IMR-90 (cell line): ENCODE measurements at regions not wholly inside any gene's neighbourhood (a gene's known extent, or its start where the extent isn't known, plus 50 kb on each side); places are given as distances from the start of the nearest gene placed in this dataset.

Source experiments
- ATAC-seq: fragments of 200-7000 bp; cut with Tn5 transposase; 2 replicates; pipeline ENCODE4 v1.9.1; 2020; ENCODE audit warnings: low read depth, mild to moderate bottlenecking, moderate library complexity
- BruUV-seq: library from RNA; stranded (reverse); fragments of 400-500 nt; replicated peaks from 2 replicates; lab custom pipeline; 2021; lab: Mats Ljungman, UMichigan
- CTCF ChIA-PET: fragments of 300-600 bp; formaldehyde crosslinking; extraction: SDS; loops from one replicate; lab custom pipeline; 2021; ENCODE audit warnings: antibody characterized with exemption; lab: Yijun Ruan, JAX
- POLR2A ChIA-PET: fragments of 300-600 bp; sonication (Branson Sonifier 250); formaldehyde crosslinking; loops from one replicate; lab custom pipeline; 2022; ENCODE audit warnings: antibody characterized with exemption; ENCODE audit not compliant: unreplicated experiment; lab: Charles Lee
- DNase-seq: peaks from one replicate; pipeline ENCODE4 v3.0.0; 2013
- H2AFZ ChIP-seq: replicated peaks from 2 replicates; pipeline ENCODE3; 2013; ENCODE audit warnings: low read length, mild to moderate bottlenecking; ENCODE audit not compliant: poor library complexity
- H2AK5ac ChIP-seq: 2 replicates; pipeline ENCODE4 v1.6.1; 2013; ENCODE audit warnings: low read depth, low read length, inconsistent platforms
- H2AK9ac ChIP-seq: replicated peaks from 2 replicates; pipeline ENCODE3; 2013; ENCODE audit warnings: mild to moderate bottlenecking, low read depth, low read length, moderate library complexity; ENCODE audit not compliant: poor library complexity
- H2BK120ac ChIP-seq: 2 replicates; pipeline ENCODE4 v1.6.1; 2013; ENCODE audit warnings: low read depth, low read length, inconsistent platforms
- H2BK15ac ChIP-seq: 3 replicates; pipeline ENCODE4 v1.6.1; 2013; ENCODE audit warnings: low read depth, low read length, inconsistent platforms
- H2BK20ac ChIP-seq: 2 replicates; pipeline ENCODE4 v1.6.1; 2013; ENCODE audit warnings: low read depth, mild to moderate bottlenecking, inconsistent platforms, low read length, moderate library complexity
- H2BK5ac ChIP-seq: 2 replicates; pipeline ENCODE4 v1.6.1; 2013; ENCODE audit warnings: mild to moderate bottlenecking, low read depth, low read length, inconsistent platforms; ENCODE audit not compliant: poor library complexity, severe bottlenecking
- H3K14ac ChIP-seq: replicated peaks from 2 replicates; pipeline ENCODE4 v1.6.1; 2013; ENCODE audit warnings: low read depth, low read length, inconsistent platforms
- H3K18ac ChIP-seq: 2 replicates; pipeline ENCODE4 v1.6.1; 2013; ENCODE audit warnings: low read depth, low read length, control low read depth
- H3K23ac ChIP-seq: 2 replicates; pipeline ENCODE4 v1.6.1; 2013; ENCODE audit warnings: low read depth, low read length, inconsistent platforms
- H3K27ac ChIP-seq: 2 replicates; pipeline ENCODE4 v1.5.1; 2013; ENCODE audit warnings: mild to moderate bottlenecking, control low read depth, low read length; ENCODE audit not compliant: insufficient read depth
- H3K27me3 ChIP-seq: 2 replicates; pipeline ENCODE4 v1.6.1; 2013; ENCODE audit warnings: low read length; ENCODE audit not compliant: control insufficient read depth, insufficient read depth
- H3K36me3 ChIP-seq: 2 replicates; pipeline ENCODE4 v1.6.1; 2013; ENCODE audit warnings: low read length, mixed read lengths; ENCODE audit not compliant: control insufficient read depth, insufficient read depth
- H3K4ac ChIP-seq: 2 replicates; pipeline ENCODE4 v1.6.1; 2013; ENCODE audit warnings: low read depth, low read length, inconsistent platforms
- H3K4me1 ChIP-seq: 2 replicates; pipeline ENCODE4 v1.6.1; 2013; ENCODE audit warnings: low read length, mixed read lengths; ENCODE audit not compliant: control insufficient read depth, insufficient read depth
- H3K4me2 ChIP-seq: 2 replicates; pipeline ENCODE4 v1.6.1; 2013; ENCODE audit warnings: low read depth, mild to moderate bottlenecking, control low read depth, low read length, moderate library complexity
- H3K4me3 ChIP-seq: 2 replicates; pipeline ENCODE4 v1.5.1; 2013; ENCODE audit warnings: low read depth, mild to moderate bottlenecking, control low read depth, low read length, moderate library complexity; ENCODE audit not compliant: insufficient read depth
- H3K56ac ChIP-seq: 2 replicates; pipeline ENCODE4 v1.6.1; 2013; ENCODE audit warnings: low read length, inconsistent platforms; ENCODE audit not compliant: insufficient read depth; ENCODE audit errors: extremely low read depth
- H3K79me1 ChIP-seq, 2 experiments: 2 replicates each; pipeline ENCODE4 v1.6.1; 2013; ENCODE audit warnings: low read length in 2 of 2, inconsistent platforms in 1 of 2, low read depth in 1 of 2
- H3K9ac ChIP-seq: 2 replicates; pipeline ENCODE4 v1.6.1; 2013; ENCODE audit warnings: low read depth, low read length, control low read depth
- H3K9me1 ChIP-seq: 2 replicates; pipeline ENCODE4 v1.6.1; 2013; ENCODE audit warnings: low read length, inconsistent platforms; ENCODE audit not compliant: insufficient read depth
- H3K9me3 ChIP-seq: 2 replicates; pipeline ENCODE4 v1.6.1; 2013; ENCODE audit warnings: low read length; ENCODE audit not compliant: control insufficient read depth, insufficient read depth
- H4K20me1 ChIP-seq: 2 replicates; pipeline ENCODE4 v1.6.1; 2013; ENCODE audit warnings: low read length, inconsistent platforms; ENCODE audit not compliant: insufficient read depth
- H4K5ac ChIP-seq: 2 replicates; pipeline ENCODE4 v1.6.1; 2013; ENCODE audit warnings: mild to moderate bottlenecking, low read depth, low read length, control low read depth
- H4K8ac ChIP-seq, 2 experiments: 2 replicates each; pipeline ENCODE4 v1.6.1; 2013; ENCODE audit warnings: low read depth in 2 of 2, low read length in 2 of 2, control low read depth in 1 of 2, inconsistent platforms in 1 of 2
- H4K91ac ChIP-seq: 2 replicates; pipeline ENCODE4 v1.6.1; 2013; ENCODE audit warnings: low read depth, low read length, inconsistent platforms; ENCODE audit not compliant: insufficient read depth
- BHLHE40 ChIP-seq: fragments of 150-350 bp; IDR thresholded peaks from 2 replicates; pipeline ENCODE4 v1.6.1; 2016; ENCODE audit warnings: mild to moderate bottlenecking, low read depth, low read length
- CHD1 ChIP-seq: IDR thresholded peaks from 2 replicates; pipeline ENCODE4 v1.6.1; 2012; ENCODE audit warnings: low read depth, low read length, improper control_type of control experiment
- FOS ChIP-seq: fragments of 150-350 bp; IDR thresholded peaks from 2 replicates; pipeline ENCODE4 v1.6.1; 2016; ENCODE audit warnings: low read depth, low read length
- NFE2L2 ChIP-seq: fragments of 150-350 bp; IDR thresholded peaks from 2 replicates; pipeline ENCODE4 v1.6.1; 2016; ENCODE audit warnings: low read depth, mild to moderate bottlenecking, low read length
- POLR2A ChIP-seq: IDR thresholded peaks from 2 replicates; pipeline ENCODE4 v1.6.1; 2012; ENCODE audit warnings: mild to moderate bottlenecking, low read depth, low read length
- RAD21 ChIP-seq: IDR thresholded peaks from 2 replicates; pipeline ENCODE4 v1.6.1; 2012; ENCODE audit warnings: low read length, improper control_type of control experiment
- RCOR1 ChIP-seq: IDR thresholded peaks from 2 replicates; pipeline ENCODE4 v1.6.1; 2012; ENCODE audit warnings: mild to moderate bottlenecking, low read length, improper control_type of control experiment; ENCODE audit not compliant: insufficient replicate concordance
- RFX5 ChIP-seq: IDR thresholded peaks from 2 replicates; pipeline ENCODE4 v1.8.0; 2012; ENCODE audit warnings: low read depth, mild to moderate bottlenecking, low read length, moderate library complexity
- SMC3 ChIP-seq: fragments of 150-350 bp; IDR thresholded peaks from 2 replicates; pipeline ENCODE4 v1.6.1; 2016; ENCODE audit warnings: low read depth, mild to moderate bottlenecking, antibody characterized with exemption, low read length, moderate library complexity
- WGBS, 2 experiments: methylation state at CpG; one replicate each; pipeline versions ENCODE4 v1.1.5 to v1.1.7; 2013; ENCODE audit warnings: missing lambda C conversion rate in 2 of 2; ENCODE audit not compliant: insufficient read length in 1 of 2; ENCODE audit errors: extremely low coverage in 2 of 2; 5-methylcytosine and 5-hydroxymethylcytosine counted together
- dilution Hi-C: fragments of 300-500 bp; cut with HindIII; formaldehyde crosslinking; loops from one replicate; pipeline ENCODE4 v1.14.3; 2018; ENCODE audit warnings: low sequenced_read_pairs; ENCODE audit not compliant: unreplicated experiment
- in situ Hi-C: fragments of 300-500 bp; cut with MboI; formaldehyde crosslinking; loops from 3 replicates; pipeline ENCODE4 v1.14.3; 2019; ENCODE audit warnings: low sequenced_read_pairs, inconsistent platforms, mixed read lengths
- intact Hi-C: fragments of 100-400 bp; cut with micrococcal nuclease; formaldehyde crosslinking; loops from 2 replicates; pipeline ENCODE4 v1.10.0; 2022
- TF ChIP-seq, protein P1 (sequence below): fragments of 150-350 bp; IDR thresholded peaks from 2 replicates; pipeline ENCODE4 v1.6.1; 2016; ENCODE audit warnings: low read depth, mild to moderate bottlenecking, low read length, moderate library complexity, borderline replicate concordance
- TF ChIP-seq, protein P2 (sequence below): fragments of 150-350 bp; IDR thresholded peaks from 2 replicates; pipeline ENCODE4 v1.6.1; 2017; ENCODE audit warnings: mild to moderate bottlenecking, antibody characterized with exemption, low read length, low read depth

DNA sequence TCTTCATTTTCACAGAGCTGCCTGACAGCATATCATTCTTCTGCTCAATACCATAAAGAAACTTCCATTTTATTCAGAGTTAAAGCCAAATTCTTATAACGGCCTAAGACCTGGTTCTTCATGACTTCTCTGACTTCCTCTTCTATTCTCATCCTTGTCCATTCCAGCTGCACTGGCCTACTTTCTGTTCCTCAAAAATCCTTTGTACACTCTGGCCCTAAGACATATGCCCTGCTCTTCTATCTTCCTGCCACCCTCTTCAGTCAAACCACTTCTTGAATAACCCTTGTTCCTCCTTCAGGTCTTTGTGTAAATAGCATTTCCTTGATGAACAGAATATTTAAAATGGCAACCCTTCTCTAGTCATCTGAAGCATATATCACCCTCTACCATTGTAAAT lies 1338.7 kb upstream of the ADGRL2 start:
- Histone ChIP-seq H2AK9ac (no peak overlapping the region), H3K9ac (no peak overlapping the region), H4K8ac (no peak overlapping the region), H3K27ac (no peak overlapping the region), H3K9me3 (no peaks in the 10 kb centered on the region), H4K20me1 (no peaks in the 10 kb centered on the region), H2BK5ac (no peak overlapping the region), H2BK20ac (no peak overlapping the region), H3K36me3 (no peaks in the 10 kb centered on the region), H3K27me3 (no peaks in the 10 kb centered on the region), H3K4me3 (no peak overlapping the region), H3K56ac (no peak overlapping the region), H2AFZ (no peak overlapping the region), H3K18ac (no peak overlapping the region), H3K14ac (no peak overlapping the region), H2BK120ac (no peak overlapping the region), H3K79me1 (no peaks in the 10 kb centered on the region), H3K4me1 (no peaks in the 10 kb centered on the region), H3K4ac (no peak overlapping the region), H2AK5ac (no peak overlapping the region), H3K4me2 (no peak overlapping the region), H4K91ac (no peak overlapping the region), H4K5ac (no peak overlapping the region), H2BK15ac (no peak overlapping the region), H3K9me1 (no peaks in the 10 kb centered on the region), H3K23ac (no peak overlapping the region)
- intact Hi-C loops (no loop called here), in situ Hi-C loops (no loop called here), dilution Hi-C loops (no loop called here)
- no peak for DNase-seq
- CTCF ChIA-PET = no interaction called here
- no TSS peak for BruUV-seq
- POLR2A ChIA-PET = no interaction called here
- 82% methylated on average over 1 of the region's 1 CpG; no CpG with 5 or more reads in 1 of the 2 experiments for WGBS, 2 experiments
- ATAC-seq = no peak
- TF ChIP-seq RAD21 (no peak), CHD1 (no peak), BHLHE40 (no peak), SMC3 (no peak), RFX5 (no peak), NFE2L2 (no peak), RCOR1 (no peak), FOS (no peak), POLR2A (no peak)
- TF ChIP-seq, protein P1, sequence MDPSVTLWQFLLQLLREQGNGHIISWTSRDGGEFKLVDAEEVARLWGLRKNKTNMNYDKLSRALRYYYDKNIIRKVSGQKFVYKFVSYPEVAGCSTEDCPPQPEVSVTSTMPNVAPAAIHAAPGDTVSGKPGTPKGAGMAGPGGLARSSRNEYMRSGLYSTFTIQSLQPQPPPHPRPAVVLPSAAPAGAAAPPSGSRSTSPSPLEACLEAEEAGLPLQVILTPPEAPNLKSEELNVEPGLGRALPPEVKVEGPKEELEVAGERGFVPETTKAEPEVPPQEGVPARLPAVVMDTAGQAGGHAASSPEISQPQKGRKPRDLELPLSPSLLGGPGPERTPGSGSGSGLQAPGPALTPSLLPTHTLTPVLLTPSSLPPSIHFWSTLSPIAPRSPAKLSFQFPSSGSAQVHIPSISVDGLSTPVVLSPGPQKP = no peak
- TF ChIP-seq, protein P2, sequence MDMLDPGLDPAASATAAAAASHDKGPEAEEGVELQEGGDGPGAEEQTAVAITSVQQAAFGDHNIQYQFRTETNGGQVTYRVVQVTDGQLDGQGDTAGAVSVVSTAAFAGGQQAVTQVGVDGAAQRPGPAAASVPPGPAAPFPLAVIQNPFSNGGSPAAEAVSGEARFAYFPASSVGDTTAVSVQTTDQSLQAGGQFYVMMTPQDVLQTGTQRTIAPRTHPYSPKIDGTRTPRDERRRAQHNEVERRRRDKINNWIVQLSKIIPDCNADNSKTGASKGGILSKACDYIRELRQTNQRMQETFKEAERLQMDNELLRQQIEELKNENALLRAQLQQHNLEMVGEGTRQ = no peak
